WTC11 (cell line): ENCODE measurements at regions not wholly inside any gene's neighbourhood (a gene's known extent, or its start where the extent isn't known, plus 50 kb on each side); places are given as distances from the start of the nearest gene placed in this dataset.

Experiments
- ATF1 ChIP-seq: sonication (generic); formaldehyde crosslinking; IDR thresholded peaks from 2 replicates; pipeline ENCODE4 v1.8.1; 2023; ENCODE audit warnings: mild to moderate bottlenecking, moderate library complexity, missing genetic modification reagents
- CTCF ChIP-seq: fragments of 200-600 bp; IDR thresholded peaks from 2 replicates; pipeline ENCODE4 v1.8.0; 2022; ENCODE audit warnings: antibody characterized with exemption
- FOXK1 ChIP-seq: sonication (generic); formaldehyde crosslinking; IDR thresholded peaks from 2 replicates; pipeline ENCODE4 v1.8.0; 2022; ENCODE audit warnings: mild to moderate bottlenecking, moderate library complexity, missing genetic modification reagents
- TCF7 ChIP-seq: sonication (generic); formaldehyde crosslinking; IDR thresholded peaks from 2 replicates; pipeline ENCODE4 v1.8.0; 2022; ENCODE audit warnings: mild to moderate bottlenecking, low read depth, missing genetic modification reagents, moderate library complexity
- TEAD4 ChIP-seq: sonication (generic); formaldehyde crosslinking; IDR thresholded peaks from 2 replicates; pipeline ENCODE4 v1.8.0; 2022; ENCODE audit warnings: mild to moderate bottlenecking, missing genetic modification reagents
- TP53 ChIP-seq: sonication (generic); formaldehyde crosslinking; IDR thresholded peaks from 2 replicates; pipeline ENCODE4 v1.8.1; 2023; ENCODE audit warnings: mild to moderate bottlenecking, missing genetic modification reagents
- USF2 ChIP-seq: sonication (generic); formaldehyde crosslinking; IDR thresholded peaks from 2 replicates; pipeline ENCODE4 v1.8.1; 2023; ENCODE audit warnings: mild to moderate bottlenecking, missing genetic modification reagents, moderate library complexity
- TF ChIP-seq, protein P1 (sequence below): sonication (generic); formaldehyde crosslinking; IDR thresholded peaks from 2 replicates; pipeline ENCODE4 v1.8.1; 2022; ENCODE audit warnings: missing genetic modification reagents, borderline replicate concordance
- TF ChIP-seq, protein P2 (sequence below): sonication (generic); formaldehyde crosslinking; IDR thresholded peaks from 2 replicates; pipeline ENCODE4 v1.8.1; 2023; ENCODE audit warnings: mild to moderate bottlenecking, missing genetic modification reagents, moderate library complexity

- TF ChIP-seq FOXK1 (CRISPR knock-in tag) = no peak
- no peak for TF ChIP-seq USF2 (CRISPR knock-in tag)
- no peak for TF ChIP-seq TP53
- TF ChIP-seq TCF7 (CRISPR knock-in tag) = no peak
- no peak for TF ChIP-seq CTCF
- no peak for TF ChIP-seq TEAD4 (CRISPR knock-in tag)
- TF ChIP-seq, protein P1, sequence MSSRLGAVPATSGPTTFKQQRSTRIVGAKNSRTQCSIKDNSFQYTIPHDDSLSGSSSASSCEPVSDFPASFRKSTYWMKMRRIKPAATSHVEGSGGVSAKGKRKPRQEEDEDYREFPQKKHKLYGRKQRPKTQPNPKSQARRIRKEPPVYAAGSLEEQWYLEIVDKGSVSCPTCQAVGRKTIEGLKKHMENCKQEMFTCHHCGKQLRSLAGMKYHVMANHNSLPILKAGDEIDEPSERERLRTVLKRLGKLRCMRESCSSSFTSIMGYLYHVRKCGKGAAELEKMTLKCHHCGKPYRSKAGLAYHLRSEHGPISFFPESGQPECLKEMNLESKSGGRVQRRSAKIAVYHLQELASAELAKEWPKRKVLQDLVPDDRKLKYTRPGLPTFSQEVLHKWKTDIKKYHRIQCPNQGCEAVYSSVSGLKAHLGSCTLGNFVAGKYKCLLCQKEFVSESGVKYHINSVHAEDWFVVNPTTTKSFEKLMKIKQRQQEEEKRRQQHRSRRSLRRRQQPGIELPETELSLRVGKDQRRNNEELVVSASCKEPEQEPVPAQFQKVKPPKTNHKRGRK (CRISPR knock-in tag) = no peak
- TF ChIP-seq ATF1 = no peak
- TF ChIP-seq, protein P2, sequence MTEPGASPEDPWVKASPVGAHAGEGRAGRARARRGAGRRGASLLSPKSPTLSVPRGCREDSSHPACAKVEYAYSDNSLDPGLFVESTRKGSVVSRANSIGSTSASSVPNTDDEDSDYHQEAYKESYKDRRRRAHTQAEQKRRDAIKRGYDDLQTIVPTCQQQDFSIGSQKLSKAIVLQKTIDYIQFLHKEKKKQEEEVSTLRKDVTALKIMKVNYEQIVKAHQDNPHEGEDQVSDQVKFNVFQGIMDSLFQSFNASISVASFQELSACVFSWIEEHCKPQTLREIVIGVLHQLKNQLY (CRISPR knock-in tag) = no peak
Observed at GRCh38 chrX:79266702-79267101, 100.4 kb downstream of the ITM2A start.
